ENCODE measurements at regions not wholly inside any gene's neighbourhood (a gene's known extent, or its start where the extent isn't known, plus 50 kb on each side); places are given as distances from the start of the nearest gene placed in this dataset.

GRCh38 chr4:169818063-169818679 lies 60.4 kb upstream of the HPF1 start:
- no peaks in the 10 kb centered on the region for H3K27me3 ChIP-seq (ENCODE audit: control insufficient read depth, insufficient read depth, low read length, poor library complexity, severe bottlenecking)
- H3K4me3 ChIP-seq (ENCODE audit: low read length), result no peak overlapping the region
- no peak overlapping the region for H3K27ac ChIP-seq (ENCODE audit: low read depth, low read length)
- H3K36me3 ChIP-seq (ENCODE audit: control insufficient read depth, insufficient read depth, low read length), result no peaks in the 10 kb centered on the region
- DNase-seq, result no peak
- Mint-ChIP-seq H3K4me3 (no peak overlapping the region), H3K9me3 (no peaks in the 10 kb centered on the region), H3K27ac (no peak overlapping the region), H3K4me1 (no peaks in the 10 kb centered on the region), H3K27me3 (ENCODE audit: insufficient read depth) (peaks cover 2% of the 10 kb centered on the region), H3K36me3 (ENCODE audit: low read depth) (no peaks in the 10 kb centered on the region)
- WGBS, 2 experiments (ENCODE audit: insufficient coverage in 1 of 2, insufficient read length in 1 of 2), result 71 to 94% methylated on average over 4 to 6 of the region's 6 CpGs
- H3K9ac ChIP-seq (ENCODE audit: extremely low read depth, low read length, poor library complexity, severe bottlenecking), result no peak overlapping the region
- H3K9me3 ChIP-seq (ENCODE audit: control insufficient read depth, low read length), result no peaks in the 10 kb centered on the region
- TF ChIP-seq CTCF (conservative IDR thresholded peaks at IDR 0.05), result no peak
- no peaks in the 10 kb centered on the region for H3K4me1 ChIP-seq (ENCODE audit: control insufficient read depth, insufficient read depth, low read length)

GRCh38 chr4:169815606-169816005 lies 57.9 kb upstream of the HPF1 start:
- WGBS, 2 experiments (ENCODE audit: insufficient coverage in 1 of 2, insufficient read length in 1 of 2), result 60 to 64% methylated on average over 3 of the region's 3 CpGs
- no peaks in the 10 kb centered on the region for H3K9me3 ChIP-seq (ENCODE audit: control insufficient read depth, low read length)
- no peaks in the 10 kb centered on the region for H3K9me3 Mint-ChIP-seq

GRCh38 chr4:169811476-169811875 lies 53.7 kb upstream of the HPF1 start:
- Histone ChIP-seq H3K27ac (ENCODE audit: low read depth, low read length) (no peak overlapping the region), H3K36me3 (ENCODE audit: control insufficient read depth, insufficient read depth, low read length) (no peaks in the 10 kb centered on the region), H3K27me3 (ENCODE audit: control insufficient read depth, insufficient read depth, low read length, poor library complexity, severe bottlenecking) (no peaks in the 10 kb centered on the region), H3K4me3 (ENCODE audit: low read length) (no peak overlapping the region), H3K9me3 (ENCODE audit: control insufficient read depth, low read length) (no peaks in the 10 kb centered on the region), H3K4me1 (ENCODE audit: control insufficient read depth, insufficient read depth, low read length) (no peaks in the 10 kb centered on the region), H3K9ac (ENCODE audit: extremely low read depth, low read length, poor library complexity, severe bottlenecking) (no peak overlapping the region)
- H3K27me3 Mint-ChIP-seq (ENCODE audit: insufficient read depth), result no peaks in the 10 kb centered on the region
- no peak for TF ChIP-seq CTCF (conservative IDR thresholded peaks at IDR 0.05)
- no peak for DNase-seq
- no peaks in the 10 kb centered on the region for H3K9me3 Mint-ChIP-seq
- no peaks in the 10 kb centered on the region for H3K36me3 Mint-ChIP-seq (ENCODE audit: low read depth)
- WGBS, 2 experiments (ENCODE audit: insufficient coverage in 1 of 2, insufficient read length in 1 of 2), result 88 to 89% methylated on average over 1 to 2 of the region's 2 CpGs
- no peak overlapping the region for H3K4me3 Mint-ChIP-seq
- peaks cover 2% of the 10 kb centered on the region for H3K4me1 Mint-ChIP-seq
- H3K27ac Mint-ChIP-seq, result no peak overlapping the region

More at GRCh38 chr4:169815606-169816005, 57.9 kb upstream of the HPF1 start:
- Mint-ChIP-seq H3K4me3 (no peak overlapping the region), H3K27me3 (ENCODE audit: insufficient read depth) (peaks cover 2% of the 10 kb centered on the region), H3K27ac (no peak overlapping the region), H3K36me3 (ENCODE audit: low read depth) (no peaks in the 10 kb centered on the region), H3K4me1 (no peaks in the 10 kb centered on the region)
- H3K4me1 ChIP-seq (ENCODE audit: control insufficient read depth, insufficient read depth, low read length), result no peaks in the 10 kb centered on the region
- H3K4me3 ChIP-seq (ENCODE audit: low read length), result no peak overlapping the region
- no peaks in the 10 kb centered on the region for H3K27me3 ChIP-seq (ENCODE audit: control insufficient read depth, insufficient read depth, low read length, poor library complexity, severe bottlenecking)
- no peaks in the 10 kb centered on the region for H3K36me3 ChIP-seq (ENCODE audit: control insufficient read depth, insufficient read depth, low read length)
- TF ChIP-seq CTCF (conservative IDR thresholded peaks at IDR 0.05), result no peak
- no peak overlapping the region for H3K9ac ChIP-seq (ENCODE audit: extremely low read depth, low read length, poor library complexity, severe bottlenecking)
- H3K27ac ChIP-seq (ENCODE audit: low read depth, low read length), result no peak overlapping the region
- no peak for DNase-seq

Measured in endodermal cell (in vitro differentiated cells).